NAMALWA (cell line): ENCODE measurements at regions not wholly inside any gene's neighbourhood (a gene's known extent, or its start where the extent isn't known, plus 50 kb on each side); places are given as distances from the start of the nearest gene placed in this dataset.
A peak's percentile ranks its signal among the peaks of the same experiment; 100 is the strongest.
"Not testable (repeated sequence)": the region's sequence is repeated elsewhere in the genome, so short reads cannot be mapped to it uniquely, and the experiment has no call there.

Experiments
- DNase-seq: peaks from one replicate; pipeline ENCODE4 v3.0.0-alpha.2; 2015; ENCODE audit warnings: low spot score

- DNase-seq, result not testable (repeated sequence)
These were observed 530.7 kb downstream of the RPIA start for GRCh38 chr2:89222063-89222732.

GRCh38 chr2:89224803-89225202, 533.3 kb downstream of the RPIA start:
- not testable (repeated sequence) for DNase-seq

GRCh38 chr2:89229979-89230378, 538.5 kb downstream of the RPIA start:
- DNase-seq, result not testable (repeated sequence)

- not testable (repeated sequence) for DNase-seq
These were observed 539.8 kb downstream of the RPIA start for GRCh38 chr2:89231241-89231640.

GRCh38 chr2:89233931-89234330, 542.5 kb downstream of the RPIA start:
- peak; percentile 9 for DNase-seq

- not testable (repeated sequence) for DNase-seq
These were observed 543.5 kb downstream of the RPIA start for GRCh38 chr2:89234818-89235466.

- not testable (repeated sequence) for DNase-seq
These were observed 545.5 kb downstream of the RPIA start for GRCh38 chr2:89236832-89237450.

GRCh38 chr2:89237783-89238182, 546.3 kb downstream of the RPIA start:
- DNase-seq, result not testable (repeated sequence)

- DNase-seq, result peak; percentile 31
These were observed 551.7 kb downstream of the RPIA start for GRCh38 chr2:89243114-89243700.

- peak; percentile 3 for DNase-seq
These were observed 552.9 kb downstream of the RPIA start for GRCh38 chr2:89244407-89244806.

GRCh38 chr2:89245478-89245877, 554.0 kb downstream of the RPIA start:
- peak; percentile 87 for DNase-seq

GRCh38 chr2:89246027-89246426, 554.6 kb downstream of the RPIA start:
- peak; percentile 53 for DNase-seq

- peak; percentile 3 for DNase-seq
These were observed 555.1 kb downstream of the RPIA start for GRCh38 chr2:89246620-89247019.

- DNase-seq, result not testable (repeated sequence)
These were observed 563.5 kb downstream of the RPIA start for GRCh38 chr2:89255013-89255412.

- not testable (repeated sequence) for DNase-seq
These were observed 582.0 kb downstream of the RPIA start for GRCh38 chr2:89273443-89273842.

GRCh38 chr2:89280536-89280935, 589.1 kb downstream of the RPIA start:
- DNase-seq, result not testable (repeated sequence)

- DNase-seq, result not testable (repeated sequence)
These were observed 595.1 kb downstream of the RPIA start for GRCh38 chr2:89286448-89287080.

GRCh38 chr2:89287084-89287483, 595.6 kb downstream of the RPIA start:
- DNase-seq, result not testable (repeated sequence)

- not testable (repeated sequence) for DNase-seq
These were observed 600.3 kb downstream of the RPIA start for GRCh38 chr2:89291717-89292298.

GRCh38 chr2:89293399-89293798, 601.9 kb downstream of the RPIA start:
- not testable (repeated sequence) for DNase-seq

GRCh38 chr2:89294335-89294734, 602.9 kb downstream of the RPIA start:
- DNase-seq, result not testable (repeated sequence)
